ENCODE measurements at regions not wholly inside any gene's neighbourhood (a gene's known extent, or its start where the extent isn't known, plus 50 kb on each side); places are given as distances from the start of the nearest gene placed in this dataset.

GRCh38 chr2:46818141-46818621 is 97.4 kb downstream of the MCFD2 start:
- Histone ChIP-seq H3K9me3 (ENCODE audit: control insufficient read depth, low read length) (no peaks in the 10 kb centered on the region), H2AFZ (no peak overlapping the region), H3K36me3 (ENCODE audit: control insufficient read depth, insufficient read depth, low read length) (no peaks in the 10 kb centered on the region), H3K4me1 (no peaks in the 10 kb centered on the region), H3K4me2 (ENCODE audit: low read length) (no peak overlapping the region), H3K27ac (no peak overlapping the region), H3K27me3 (ENCODE audit: control insufficient read depth, insufficient read depth, low read length) (no peaks in the 10 kb centered on the region), H3K79me2 (no peaks in the 10 kb centered on the region), H3K9ac (no peak overlapping the region), H3K4me3 (ENCODE audit: low read depth, low read length) (no peak overlapping the region)
- TF ChIP-seq, protein P1, sequence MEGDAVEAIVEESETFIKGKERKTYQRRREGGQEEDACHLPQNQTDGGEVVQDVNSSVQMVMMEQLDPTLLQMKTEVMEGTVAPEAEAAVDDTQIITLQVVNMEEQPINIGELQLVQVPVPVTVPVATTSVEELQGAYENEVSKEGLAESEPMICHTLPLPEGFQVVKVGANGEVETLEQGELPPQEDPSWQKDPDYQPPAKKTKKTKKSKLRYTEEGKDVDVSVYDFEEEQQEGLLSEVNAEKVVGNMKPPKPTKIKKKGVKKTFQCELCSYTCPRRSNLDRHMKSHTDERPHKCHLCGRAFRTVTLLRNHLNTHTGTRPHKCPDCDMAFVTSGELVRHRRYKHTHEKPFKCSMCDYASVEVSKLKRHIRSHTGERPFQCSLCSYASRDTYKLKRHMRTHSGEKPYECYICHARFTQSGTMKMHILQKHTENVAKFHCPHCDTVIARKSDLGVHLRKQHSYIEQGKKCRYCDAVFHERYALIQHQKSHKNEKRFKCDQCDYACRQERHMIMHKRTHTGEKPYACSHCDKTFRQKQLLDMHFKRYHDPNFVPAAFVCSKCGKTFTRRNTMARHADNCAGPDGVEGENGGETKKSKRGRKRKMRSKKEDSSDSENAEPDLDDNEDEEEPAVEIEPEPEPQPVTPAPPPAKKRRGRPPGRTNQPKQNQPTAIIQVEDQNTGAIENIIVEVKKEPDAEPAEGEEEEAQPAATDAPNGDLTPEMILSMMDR (IDR thresholded peaks at IDR 0.05), result no peak

DNA sequence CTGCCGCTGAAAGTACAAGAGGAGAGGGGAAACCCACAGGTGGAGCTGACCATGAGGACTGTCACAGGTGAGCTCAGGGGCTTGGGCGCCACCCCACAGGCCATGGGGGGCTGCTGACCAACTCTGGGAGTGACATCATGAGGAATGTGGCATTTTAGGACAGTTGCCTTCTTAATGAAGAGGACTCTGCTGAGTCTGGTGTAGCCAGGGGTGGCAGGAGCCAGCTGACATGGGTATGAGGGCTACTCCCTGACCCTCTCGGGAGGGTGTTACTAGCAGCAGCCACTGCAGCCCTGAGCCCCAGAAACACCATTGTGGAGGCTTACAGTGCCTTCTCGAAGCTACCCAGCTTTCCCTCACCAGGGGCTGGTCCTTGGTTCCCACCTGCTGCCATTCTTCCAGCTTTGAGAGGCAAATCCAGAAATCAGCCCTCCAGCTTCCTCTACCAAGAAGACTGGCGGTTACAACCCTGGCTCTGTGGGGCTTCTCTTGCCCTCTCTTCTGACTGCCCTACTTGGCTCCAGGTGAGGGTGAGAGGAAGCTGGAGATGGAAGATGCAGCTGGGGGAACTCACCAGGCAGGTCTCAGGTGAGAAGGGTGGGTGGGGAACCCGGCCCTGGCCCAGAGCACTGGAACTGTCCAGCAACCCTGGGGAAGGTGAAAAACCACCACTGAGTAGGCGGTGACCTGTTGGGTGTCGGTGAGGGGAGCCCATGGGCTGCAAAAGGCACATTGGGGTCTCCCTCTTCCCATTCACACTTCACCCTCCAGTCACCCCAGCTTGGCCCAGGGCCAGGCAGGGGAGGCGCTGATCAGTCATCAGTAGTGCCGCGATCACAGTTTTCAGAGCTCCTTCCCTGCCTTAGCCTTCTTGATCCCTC is 98.5 kb downstream of the MCFD2 start:
- Histone ChIP-seq H3K27me3 (ENCODE audit: control insufficient read depth, insufficient read depth, low read length) (no peaks in the 10 kb centered on the region), H3K36me3 (ENCODE audit: control insufficient read depth, insufficient read depth, low read length) (no peaks in the 10 kb centered on the region), H3K4me3 (ENCODE audit: low read depth, low read length) (no peak overlapping the region), H3K9me3 (ENCODE audit: control insufficient read depth, low read length) (no peaks in the 10 kb centered on the region), H3K27ac (no peak overlapping the region), H3K79me2 (no peaks in the 10 kb centered on the region), H3K4me2 (ENCODE audit: low read length) (no peak overlapping the region), H3K9ac (no peak overlapping the region), H3K4me1 (no peaks in the 10 kb centered on the region), H2AFZ (no peak overlapping the region)
- TF ChIP-seq, protein P1 (IDR thresholded peaks at IDR 0.05), result no peak

DNA sequence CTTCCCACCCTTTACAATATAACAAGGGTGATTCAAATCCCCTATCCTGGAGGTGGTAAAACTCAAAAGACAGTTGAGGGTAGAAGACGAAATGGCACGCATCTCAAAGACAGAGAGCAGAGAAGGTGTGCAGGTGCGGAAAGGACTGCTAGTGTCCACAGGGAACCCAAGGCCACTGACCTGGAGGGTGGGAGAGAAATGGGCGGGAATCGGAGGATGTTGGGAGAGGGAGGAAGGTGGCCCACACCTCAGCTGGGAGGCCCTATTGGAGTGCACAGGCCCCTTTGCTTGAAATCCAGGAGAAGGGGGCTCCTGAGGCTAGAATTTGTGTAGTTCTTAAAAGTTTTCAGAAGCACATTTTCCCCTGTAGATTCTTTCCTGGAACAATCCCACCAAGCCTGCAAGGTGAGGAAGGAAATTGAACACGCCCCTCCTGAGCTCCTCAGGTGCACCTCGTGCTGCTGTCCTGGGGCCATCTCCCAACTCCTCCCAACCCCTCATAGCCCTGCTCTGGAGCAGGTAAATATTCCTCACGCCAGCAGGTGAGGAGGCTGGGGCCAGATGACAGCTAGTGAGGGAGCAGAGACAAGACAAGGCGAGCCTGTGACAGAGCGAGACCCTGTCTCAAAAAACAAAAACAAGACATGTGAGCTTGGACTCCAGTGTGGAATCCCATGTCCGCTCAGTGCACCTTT is 99.3 kb downstream of the MCFD2 start:
- Histone ChIP-seq H3K36me3 (ENCODE audit: control insufficient read depth, insufficient read depth, low read length) (no peaks in the 10 kb centered on the region), H3K27ac (no peak overlapping the region), H3K4me2 (ENCODE audit: low read length) (no peak overlapping the region), H3K4me3 (ENCODE audit: low read depth, low read length) (no peak overlapping the region), H3K27me3 (ENCODE audit: control insufficient read depth, insufficient read depth, low read length) (no peaks in the 10 kb centered on the region), H3K9me3 (ENCODE audit: control insufficient read depth, low read length) (no peaks in the 10 kb centered on the region), H3K9ac (no peak overlapping the region), H2AFZ (no peak overlapping the region), H3K4me1 (no peaks in the 10 kb centered on the region), H3K79me2 (no peaks in the 10 kb centered on the region)
- TF ChIP-seq, protein P1 (IDR thresholded peaks at IDR 0.05), result no peak

GRCh38 chr2:46815121-46815802 is 100.3 kb downstream of the MCFD2 start:
- H3K4me2 ChIP-seq (ENCODE audit: low read length), result no peak overlapping the region
- no peaks in the 10 kb centered on the region for H3K79me2 ChIP-seq
- TF ChIP-seq, protein P1 (IDR thresholded peaks at IDR 0.05), result no peak
- no peaks in the 10 kb centered on the region for H3K4me1 ChIP-seq
- no peak overlapping the region for H2AFZ ChIP-seq
- no peak overlapping the region for H3K4me3 ChIP-seq (ENCODE audit: low read depth, low read length)
- no peaks in the 10 kb centered on the region for H3K9me3 ChIP-seq (ENCODE audit: control insufficient read depth, low read length)
- no peaks in the 10 kb centered on the region for H3K27me3 ChIP-seq (ENCODE audit: control insufficient read depth, insufficient read depth, low read length)
- H3K27ac ChIP-seq, result peak overlapping the region; percentile 74
- H3K36me3 ChIP-seq (ENCODE audit: control insufficient read depth, insufficient read depth, low read length), result no peaks in the 10 kb centered on the region
- H3K9ac ChIP-seq, result no peak overlapping the region
